DMS79 treated with DMSO at 0.1 percent for 48 hours (cell line): ENCODE measurements at regions not wholly inside any gene's neighbourhood (a gene's known extent, or its start where the extent isn't known, plus 50 kb on each side); places are given as distances from the start of the nearest gene placed in this dataset.
"Not testable (repeated sequence)": the region's sequence is repeated elsewhere in the genome, so short reads cannot be mapped to it uniquely, and the experiment has no call there.

Experiments
- DNase-seq: peaks from one replicate; lab custom pipeline; 2025; lab: John Stamatoyannopoulos, UW

DNA sequence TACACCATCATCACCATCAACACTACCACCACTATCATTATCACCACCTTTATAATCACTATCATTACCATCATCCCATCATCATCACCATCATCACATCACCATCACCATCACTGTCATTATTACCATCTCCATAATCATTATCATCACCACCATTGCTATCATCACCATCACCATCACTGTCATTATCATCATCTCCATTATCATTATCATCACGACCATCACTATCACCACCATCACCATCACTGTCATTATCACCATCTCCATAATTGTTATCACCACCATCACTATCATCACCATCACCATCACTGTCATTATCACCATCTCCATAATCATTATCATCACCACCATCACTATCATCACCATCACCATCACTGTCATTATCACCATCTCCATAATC is 279.6 kb upstream of the HS6ST1 start:
- DNase-seq: not testable (repeated sequence)

DNA sequence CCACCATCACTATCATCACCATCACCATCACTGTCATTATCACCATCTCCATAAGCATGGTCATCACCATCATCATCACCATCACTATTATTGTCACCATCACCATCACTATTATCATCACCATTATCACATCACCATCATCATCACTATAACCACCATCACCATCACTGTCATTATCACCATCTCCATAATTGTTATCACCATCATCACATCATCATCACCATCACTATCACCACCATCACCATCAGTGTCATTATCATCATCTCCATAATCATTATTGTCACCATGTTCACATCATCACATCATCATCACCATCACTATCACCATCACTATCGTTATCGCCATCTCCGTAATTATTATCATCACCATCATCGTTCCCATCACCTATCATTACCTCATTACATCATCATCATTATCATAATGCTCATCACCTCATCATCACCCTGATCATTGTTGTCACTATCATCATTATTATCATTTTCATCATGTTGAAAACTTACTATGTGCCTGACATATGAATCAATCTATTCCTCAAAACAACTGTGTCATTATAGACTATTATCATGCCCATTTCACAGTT is 280.3 kb upstream of the HS6ST1 start:
- no peak for DNase-seq

DNA sequence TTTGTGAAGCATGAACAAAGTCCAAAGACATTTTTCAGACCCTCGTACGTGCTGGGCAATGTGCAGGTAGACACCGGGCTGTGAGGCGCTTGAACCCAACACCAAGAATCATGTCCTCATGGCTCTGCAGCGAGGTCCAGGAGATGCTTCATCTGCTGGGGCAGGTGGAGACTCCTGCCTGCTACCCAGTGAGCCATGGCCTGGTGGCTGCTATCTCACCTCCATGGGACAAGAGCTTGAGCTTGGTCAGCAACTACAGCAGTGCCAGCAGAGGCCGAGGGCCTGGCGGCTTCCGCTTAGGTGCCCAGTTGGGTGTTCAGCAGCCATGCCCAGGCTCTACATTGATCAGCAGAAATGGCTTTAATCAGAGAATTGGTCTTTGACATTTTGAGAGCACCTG is 281.0 kb upstream of the HS6ST1 start:
- no peak for DNase-seq

DNA sequence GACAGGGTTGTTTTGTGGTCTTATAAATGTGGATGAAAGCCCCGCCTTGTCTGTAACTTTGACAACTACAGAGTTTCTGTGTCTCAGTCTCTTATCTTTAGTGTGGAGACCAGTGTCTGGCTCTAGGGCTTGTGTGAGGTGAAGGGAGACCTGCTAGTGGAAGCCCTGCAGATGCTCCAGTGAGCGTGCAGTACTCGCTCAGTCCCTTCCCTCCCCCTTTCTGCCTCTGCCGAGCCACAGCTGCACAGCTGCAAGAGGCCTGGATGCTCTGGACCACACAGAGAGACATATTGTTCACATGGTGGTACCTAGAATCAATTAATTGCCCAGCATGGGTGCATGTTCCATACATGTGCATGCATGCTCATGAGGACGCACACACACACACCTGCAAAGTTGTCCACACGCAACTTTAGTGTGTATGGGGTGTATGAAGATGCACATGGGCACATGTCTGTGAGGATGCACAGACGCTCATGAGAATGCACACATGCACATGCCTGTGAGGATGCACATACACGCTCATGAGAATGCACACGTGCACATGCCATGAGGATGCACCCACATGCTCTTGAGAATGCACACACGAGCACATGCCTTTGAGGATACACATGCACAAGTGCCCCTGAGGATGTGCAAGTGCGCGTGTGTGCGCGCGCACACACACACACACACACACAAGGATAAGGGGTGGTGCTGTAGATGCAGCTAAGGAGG is 282.1 kb upstream of the HS6ST1 start:
- DNase-seq: no peak

DNA sequence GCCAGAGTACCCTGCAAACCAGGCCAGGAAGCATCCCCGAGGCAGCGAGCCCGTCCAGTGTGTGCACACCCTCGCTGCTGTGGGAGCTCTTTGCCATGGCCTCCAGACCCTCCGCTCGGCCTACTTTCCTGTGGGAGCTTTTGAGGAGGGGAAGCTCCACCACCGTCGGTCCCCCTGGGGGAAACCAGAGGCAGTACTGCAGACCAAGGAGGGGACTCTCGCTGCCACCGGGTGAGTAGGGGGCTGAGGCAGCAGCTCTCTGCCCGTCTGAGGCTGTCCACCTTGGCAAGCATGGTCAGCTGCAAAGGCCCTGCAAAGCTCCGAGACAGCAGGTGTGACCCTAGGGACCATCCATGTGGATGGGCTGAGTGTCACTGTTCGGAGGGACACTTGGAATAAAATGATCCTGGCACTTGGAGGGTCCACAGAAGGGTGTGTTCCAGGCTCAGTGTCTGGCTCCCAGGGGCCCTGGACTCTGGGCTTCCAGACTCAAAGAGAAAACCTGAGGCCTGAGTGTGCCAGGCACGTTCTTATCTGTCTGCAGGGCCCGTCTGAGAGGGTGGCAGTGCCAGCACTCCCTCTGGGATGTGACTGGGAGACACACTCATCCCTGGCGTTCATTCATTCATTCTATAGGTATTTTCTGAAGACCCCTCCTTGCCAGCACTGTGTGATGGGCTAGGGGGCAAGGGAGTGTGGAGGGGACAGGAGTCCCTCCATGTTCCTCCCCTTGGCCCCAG is 282.8 kb upstream of the HS6ST1 start:
- DNase-seq: no peak

DNA sequence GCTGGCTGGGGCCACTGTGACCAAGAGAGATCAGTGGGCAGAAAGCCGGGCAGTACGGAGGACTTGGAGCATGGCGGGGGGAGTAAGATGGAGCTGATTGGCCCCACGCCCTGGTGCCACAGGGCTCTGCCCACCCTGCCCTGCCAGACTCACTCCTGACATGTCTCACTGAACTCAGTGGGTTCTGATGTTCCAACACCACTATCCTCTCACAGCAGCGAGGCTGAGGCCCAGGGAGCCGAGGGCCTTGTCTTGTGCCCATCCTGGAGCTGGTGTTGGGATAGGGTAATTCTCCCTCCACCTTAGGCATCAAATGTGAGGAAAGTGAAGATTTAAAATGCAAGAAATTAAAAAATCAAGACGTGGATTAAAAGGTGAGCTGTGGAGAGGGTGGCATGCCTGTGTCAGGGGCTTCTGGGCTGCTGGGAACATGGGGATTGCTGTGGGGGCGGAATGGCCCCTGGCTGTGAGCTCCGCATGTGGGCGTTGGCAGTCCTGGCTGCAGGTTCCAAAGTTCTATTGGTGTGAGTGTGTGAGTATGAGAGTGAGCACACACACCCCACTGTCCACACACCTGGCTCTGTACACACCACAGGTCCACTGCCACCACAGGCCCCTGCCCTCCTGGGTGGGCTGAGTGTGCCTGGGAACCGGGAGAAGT is 283.5 kb upstream of the HS6ST1 start:
- no peak for DNase-seq

DNA sequence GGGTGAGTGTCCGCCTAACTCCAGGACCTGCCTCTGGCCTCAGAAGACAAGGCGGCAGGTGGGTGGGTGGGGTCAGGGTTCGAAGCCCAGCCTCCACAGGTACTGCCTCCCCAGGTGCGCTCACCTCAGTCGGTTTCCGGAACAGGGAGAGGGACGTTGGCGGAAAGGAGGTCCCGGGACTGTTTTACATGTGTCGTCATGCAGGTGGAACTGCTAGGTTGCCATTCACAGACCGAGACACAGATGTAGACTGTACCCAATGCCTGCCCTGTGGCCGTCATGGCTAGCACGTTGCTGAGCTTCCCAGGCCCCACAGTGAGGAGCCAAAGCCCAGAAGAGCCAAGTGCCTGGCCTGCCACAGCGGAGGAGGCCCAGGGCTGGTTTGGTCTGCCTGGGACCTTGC is 284.0 kb upstream of the HS6ST1 start:
- no peak for DNase-seq

DNA sequence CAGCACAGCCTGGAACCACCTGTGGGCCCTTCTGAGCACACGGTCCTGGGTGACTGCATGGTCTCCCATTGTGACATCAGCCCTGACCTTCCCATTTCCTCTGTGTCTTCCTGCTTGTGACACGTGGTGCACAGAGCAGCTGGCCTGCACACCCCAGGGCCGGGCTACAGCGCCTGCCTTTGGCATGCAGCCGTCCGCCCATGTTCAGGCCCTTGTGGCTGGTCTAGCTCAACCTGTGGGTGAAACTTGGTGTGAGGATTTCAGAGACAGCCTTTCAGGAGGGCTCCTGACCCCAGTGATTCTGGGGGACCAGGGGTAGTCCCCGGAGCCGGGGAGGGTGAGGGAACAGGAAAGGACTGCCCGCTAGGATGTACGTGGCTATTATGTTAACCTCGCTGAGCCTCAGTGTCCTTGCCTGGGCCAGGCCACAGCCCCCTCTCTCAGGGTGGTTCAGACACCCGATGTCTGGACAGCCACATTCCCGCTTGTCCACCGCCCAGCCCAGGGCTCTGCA is 284.8 kb upstream of the HS6ST1 start:
- DNase-seq: no peak

DNA sequence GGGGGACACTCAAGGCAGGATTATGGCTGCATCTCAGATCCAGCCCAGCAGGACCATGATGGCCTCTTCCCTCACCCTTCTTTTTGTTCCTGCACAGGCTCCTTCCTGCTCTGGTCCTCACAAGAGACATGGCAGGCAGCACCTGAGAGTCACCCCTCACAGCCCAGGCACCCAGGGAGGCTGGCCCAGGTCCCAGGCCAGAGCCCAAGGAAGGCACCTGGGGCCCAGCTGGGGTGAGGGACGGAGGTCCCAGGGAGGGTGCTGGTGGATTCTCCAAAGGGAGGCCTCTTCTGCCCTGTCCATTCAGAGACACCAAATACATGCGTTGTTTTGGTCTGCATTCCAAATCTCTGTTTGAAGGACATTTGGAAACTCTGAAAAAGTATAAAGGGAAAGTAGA is 285.4 kb upstream of the HS6ST1 start:
- no peak for DNase-seq

DNA sequence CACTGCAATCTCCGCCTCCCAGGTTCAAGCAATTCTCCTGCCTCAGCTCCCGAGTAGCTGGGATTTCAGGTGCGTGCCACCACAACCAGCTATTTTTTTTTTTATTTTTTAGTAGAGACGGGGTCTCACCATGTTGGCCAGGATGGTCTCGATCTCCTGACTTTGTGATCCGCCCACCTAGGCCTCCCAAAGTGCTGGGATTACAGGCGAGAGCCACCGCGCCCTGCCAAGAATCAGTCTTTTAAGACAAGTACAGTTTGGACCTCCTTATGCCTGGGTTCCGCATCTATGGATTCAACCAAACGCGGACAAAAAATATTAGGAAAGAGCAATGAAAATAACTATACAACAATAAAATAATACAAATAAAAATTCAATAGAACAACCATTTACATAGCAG is 285.9 kb upstream of the HS6ST1 start:
- DNase-seq: not testable (repeated sequence)

DNA sequence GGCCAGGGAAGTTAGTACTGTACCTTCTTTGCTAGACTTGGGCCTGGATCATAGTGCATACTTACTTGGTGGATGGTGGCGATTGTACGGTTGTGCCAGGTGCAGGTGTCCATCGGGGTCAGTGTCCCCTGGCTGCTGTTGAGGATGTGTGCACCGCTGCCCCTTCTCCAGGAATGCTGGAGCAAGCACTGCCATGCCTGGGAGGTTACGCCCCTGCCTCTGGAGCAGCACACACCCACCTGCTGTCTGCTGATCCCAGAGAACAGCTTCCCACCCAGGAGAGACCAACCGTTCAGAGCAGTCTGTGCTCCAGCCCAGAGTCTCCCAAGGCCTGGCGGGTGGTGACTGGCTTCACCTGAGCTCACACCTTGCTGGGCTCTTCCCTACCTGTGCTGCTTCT is 286.8 kb upstream of the HS6ST1 start:
- DNase-seq: no peak

DNA sequence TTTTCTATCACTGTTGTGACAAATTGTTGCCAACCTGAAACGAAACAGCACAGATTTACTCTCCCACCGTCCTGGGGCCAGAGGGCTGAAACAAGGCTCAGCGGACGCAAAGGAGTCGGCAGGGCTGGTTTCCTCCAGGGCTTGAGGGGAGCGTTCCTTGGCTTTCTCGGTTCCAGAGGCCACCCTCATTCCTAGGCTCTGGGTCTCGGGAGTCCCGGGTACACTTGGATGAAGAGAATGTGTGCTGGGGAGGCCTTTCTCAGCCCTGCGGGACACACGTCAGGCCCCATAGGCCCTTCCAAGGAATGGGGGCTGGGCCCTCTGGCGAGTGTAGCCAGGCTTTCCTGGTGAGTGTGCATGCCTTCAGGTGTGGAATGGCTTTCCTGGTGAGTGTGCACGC is 287.3 kb upstream of the HS6ST1 start:
- DNase-seq: no peak

DNA sequence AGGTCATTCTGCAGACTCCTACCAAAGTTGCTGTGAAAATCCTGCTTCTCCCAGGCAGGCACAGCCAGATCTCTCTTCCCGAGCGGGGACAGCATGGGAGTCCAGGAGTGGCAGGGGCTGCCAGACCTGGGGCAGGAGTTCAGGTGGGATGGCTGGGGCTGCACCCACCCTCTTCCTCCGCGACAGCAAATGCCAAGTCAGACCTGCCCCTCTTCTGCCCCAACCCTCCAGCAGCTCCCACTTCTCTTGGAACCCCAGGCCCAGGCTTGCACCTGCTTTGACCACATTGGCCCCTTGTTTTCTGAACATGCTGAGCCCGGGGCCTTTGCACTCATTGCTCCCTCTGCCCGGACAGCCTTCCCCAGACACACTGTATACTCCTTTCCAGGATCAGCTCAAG is 288.2 kb upstream of the HS6ST1 start:
- no peak for DNase-seq

DNA sequence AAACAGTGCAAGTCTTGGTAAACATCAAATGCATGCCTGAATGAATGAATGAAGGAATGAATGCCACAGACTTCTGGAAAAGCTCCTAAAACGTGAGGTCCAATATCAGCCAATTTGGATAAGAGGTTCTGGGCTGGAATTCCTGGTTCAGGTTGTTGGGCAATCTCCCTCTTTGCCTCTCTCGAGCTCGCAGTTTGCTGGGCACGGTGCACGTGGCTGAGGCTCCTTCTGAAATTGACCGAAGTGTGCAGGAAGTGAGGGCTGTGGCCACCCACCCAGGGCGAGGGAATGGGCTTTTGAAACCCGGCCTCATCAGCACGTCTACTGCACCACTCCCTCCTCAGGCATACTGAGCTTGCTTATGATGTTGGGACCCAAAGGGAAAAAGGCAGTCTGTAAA is 288.8 kb upstream of the HS6ST1 start:
- DNase-seq: no peak

DNA sequence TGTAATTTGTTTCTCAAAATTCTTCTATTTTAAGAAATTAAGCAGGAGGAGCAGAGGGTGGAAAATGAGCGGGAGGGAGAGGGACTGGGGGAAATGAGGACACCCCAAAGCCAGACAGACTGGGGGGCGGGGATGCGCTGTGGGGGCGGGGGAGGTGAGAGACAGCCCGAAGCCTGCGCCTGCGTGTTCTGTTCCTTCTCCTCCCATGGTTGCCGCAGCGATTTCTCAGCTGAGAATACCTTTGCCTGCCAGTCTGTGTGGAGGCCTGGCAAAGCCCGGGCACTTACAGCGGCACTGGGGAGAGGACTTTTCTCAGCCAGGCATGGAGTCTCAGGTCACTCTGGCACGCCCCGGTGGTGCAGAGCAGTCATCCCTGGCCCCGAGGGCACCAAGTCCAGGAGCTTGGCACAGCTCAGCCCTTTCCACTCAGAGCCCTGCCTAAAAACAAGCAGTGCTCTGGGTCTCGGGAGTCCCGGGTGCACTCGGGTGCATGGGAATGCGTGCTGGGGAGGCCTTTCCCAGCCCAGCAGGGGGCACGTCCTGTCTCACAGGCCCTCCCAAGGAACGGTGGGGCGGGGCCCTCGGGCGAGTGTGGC is 289.3 kb upstream of the HS6ST1 start:
- no peak for DNase-seq

DNA sequence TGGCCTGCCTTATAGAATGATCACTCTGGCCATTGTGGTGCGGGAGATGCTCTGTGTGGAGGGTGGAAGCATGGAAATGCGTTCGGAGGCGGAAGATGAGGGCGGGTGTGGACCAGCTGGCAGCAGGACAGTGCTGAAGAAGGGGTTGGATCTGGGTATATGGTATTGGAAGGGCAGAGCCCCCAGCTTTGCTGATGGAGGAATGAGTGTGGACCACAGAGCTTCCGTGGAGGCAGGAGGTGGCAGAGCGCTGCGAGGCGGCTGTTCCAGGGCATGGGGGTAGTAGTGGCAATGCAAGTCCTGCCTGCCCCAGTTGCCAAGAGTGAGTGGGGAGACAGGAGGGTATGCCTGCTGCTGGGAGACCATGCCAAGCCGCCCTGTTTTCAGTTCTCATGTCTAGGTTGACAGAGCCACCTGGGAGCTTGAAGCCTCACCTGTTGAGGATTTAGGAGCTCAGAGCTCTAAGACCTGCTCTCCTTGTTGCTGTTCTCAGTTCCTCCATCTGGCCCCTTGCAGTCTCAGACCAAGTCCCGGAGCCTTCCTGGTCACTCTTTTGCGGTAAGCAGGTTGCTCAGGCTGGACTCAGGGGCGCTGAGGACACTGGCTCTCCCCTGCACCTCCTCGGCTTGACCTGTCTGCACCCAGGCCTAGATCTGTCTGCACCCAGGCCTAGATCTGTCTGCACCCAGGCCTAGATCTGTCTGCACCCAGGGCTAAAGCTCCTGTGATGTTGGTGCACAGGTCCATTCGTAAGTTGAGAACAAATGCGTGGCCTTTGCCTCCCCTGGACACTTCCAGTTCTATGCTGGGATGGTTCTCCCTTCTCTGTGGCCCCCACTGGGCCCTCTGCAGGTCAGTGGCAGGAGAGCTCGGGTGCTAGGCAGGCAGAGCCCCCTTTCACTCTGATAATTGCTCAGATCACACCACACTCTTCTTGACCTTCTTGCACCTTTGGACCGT is 290.5 kb upstream of the HS6ST1 start:
- DNase-seq: no peak

DNA sequence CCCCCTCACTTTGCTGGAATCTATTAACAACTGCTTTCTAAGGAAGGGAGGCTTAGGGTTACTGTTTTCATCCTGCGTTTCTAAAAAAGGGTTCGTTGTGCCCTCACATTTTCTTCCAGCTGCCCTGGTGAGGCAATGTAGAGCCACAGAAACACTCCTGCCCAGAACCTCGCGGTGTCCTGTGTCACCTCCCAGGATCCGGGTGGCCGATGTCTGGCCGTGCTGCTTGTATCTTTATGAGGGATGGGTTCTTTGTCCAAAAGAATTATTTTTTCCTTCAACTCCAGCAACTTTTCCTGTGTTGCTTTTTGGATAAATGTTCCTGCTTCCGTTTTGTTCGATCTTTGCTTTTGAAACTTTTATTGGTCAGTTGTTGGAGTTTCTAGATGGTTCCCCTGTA is 291.8 kb upstream of the HS6ST1 start:
- DNase-seq: no peak

DNA sequence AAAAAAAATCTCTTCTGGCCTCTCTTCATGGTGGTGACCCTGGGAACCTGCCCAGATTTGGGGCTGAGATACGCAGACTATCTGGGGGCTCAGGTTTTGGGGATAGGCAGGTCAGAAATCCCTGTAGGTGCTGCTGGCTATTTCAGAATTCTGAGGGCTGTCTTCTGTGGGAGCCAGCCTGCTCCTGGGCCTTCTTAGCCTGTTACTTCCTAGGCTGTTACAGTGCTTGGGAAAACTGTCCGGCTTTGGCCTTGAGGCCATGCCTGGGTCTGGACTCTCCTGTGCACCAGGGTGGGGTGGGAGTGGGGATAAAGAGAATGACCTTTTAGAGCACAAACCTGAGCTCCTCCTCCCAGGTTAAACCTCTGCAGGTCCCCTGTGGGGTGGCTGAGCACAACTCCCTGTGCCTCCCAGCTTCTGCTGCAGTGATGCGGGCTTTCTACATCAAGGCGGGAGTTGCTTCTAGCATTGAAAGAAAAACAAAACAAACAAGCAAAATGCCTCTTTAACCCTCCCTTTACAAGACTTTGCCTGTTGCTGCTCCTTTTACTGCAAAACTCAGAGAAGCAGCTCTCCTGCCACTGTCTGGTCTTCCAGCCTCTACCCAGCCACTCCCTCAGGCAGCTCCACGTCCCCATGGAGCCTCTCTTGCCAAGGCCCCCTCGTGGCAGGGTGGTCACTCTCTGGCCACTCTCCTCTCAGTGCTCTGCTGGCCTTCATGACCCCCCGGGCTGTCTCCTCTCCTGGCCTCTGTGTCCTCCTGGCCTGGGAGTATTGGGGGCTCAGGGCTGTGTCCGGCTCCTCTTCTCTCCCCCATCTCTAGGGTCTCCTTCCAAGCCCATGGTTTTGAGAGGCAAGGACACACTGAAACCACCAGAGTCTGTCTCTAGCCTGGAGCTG is 293.0 kb upstream of the HS6ST1 start:
- no peak for DNase-seq

DNA sequence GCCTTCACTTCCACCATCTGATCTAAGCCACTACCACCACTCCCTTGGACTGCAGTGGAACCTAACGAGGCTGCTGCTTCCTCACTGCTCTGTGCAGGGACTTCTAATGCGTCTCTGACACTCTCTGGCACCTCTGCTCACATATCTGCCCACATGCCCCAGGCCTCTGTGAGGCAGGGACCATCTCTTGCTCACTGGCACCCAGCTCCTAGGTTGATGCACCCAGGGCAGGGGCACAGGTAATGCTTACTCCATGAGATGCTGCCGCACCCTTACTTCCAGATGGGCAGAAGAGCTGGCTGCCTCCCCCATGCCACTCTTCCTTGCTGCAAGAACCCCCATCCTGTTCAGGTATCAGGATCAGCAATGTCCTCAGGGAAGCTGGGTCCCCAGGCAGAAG is 294.0 kb upstream of the HS6ST1 start:
- no peak for DNase-seq

DNA sequence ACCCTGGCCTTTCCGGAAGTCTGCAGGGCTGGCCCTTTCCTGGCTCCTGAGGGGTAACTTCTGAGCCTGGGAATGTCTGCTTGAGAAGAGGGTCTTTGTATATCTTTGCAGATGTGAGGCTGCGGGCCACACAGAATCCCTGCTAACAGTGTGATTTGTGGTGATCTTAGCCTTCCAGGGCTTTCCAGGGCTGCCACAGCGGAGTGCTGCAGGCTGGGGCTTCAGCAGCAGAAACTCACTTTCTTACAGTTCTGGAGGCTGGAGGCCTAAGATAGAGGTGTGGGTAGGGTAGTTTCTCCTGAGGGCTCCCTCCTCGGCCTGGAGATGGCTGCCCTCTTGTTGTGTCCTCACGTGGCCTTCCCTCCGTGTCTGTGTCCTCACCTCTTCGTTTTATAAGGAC is 294.7 kb upstream of the HS6ST1 start:
- DNase-seq: no peak
